ENCODE measurements at regions not wholly inside any gene's neighbourhood (a gene's known extent, or its start where the extent isn't known, plus 50 kb on each side); places are given as distances from the start of the nearest gene placed in this dataset.

DNA sequence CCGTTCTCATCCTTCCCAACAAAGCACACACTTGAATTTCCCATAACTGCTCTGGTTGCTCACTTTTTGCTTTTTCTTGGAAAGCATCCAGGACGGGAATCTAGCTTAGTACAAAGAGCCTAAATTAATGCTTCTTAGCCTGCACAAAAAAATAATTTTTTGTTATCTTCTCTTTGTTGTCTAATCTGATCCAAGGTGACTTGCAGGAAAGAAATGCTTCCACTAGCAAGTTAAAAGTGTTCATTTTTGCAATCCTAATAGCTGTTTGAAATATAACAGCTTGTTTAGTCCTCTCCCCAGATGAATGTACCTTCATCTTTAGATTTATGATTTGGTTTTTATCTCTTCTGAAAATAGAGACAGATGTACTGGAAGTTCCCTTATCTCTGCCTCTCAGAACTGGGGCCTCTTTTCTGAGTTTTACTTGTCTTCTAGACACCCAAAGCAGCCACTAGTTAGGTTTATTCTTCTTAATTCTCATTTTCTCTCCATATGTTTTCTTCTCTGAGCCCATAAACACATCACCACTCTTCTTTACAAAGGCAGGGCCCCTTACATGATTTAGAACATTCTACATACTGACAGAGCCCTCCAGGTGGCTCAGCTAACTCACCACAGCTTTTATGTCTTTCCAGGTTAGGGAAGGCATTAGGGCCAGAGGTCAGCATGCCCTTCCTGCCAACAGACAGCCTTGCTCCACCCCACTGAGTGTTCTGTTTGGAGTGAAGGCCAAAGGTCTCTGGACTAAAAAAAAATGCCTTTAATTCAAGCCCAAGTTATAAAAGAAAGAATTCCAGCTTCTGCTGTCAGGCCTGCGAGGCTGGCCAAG lies 74.7 kb upstream of the MAP4K3 start:
- Mint-ChIP-seq H3K36me3 (ENCODE audit: low read depth) (no peaks in the 10 kb centered on the region), H3K9me3 (no peaks in the 10 kb centered on the region), H3K27me3 (ENCODE audit: low read depth, poor library complexity) (no peaks in the 10 kb centered on the region), H3K27ac (peak overlapping the region; percentile 91), H3K4me3 (no peak overlapping the region), H3K4me1 (peaks cover 44% of the 10 kb centered on the region)
- TF ChIP-seq CTCF (IDR thresholded peaks at IDR 0.05) = no peak
- no peak for DNase-seq

- peak overlapping the region; percentile 25 for H3K27ac Mint-ChIP-seq
- no peak for TF ChIP-seq CTCF (IDR thresholded peaks at IDR 0.05)
- no peak for DNase-seq
- H3K4me3 Mint-ChIP-seq = no peak overlapping the region
- no peaks in the 10 kb centered on the region for H3K27me3 Mint-ChIP-seq (ENCODE audit: low read depth, poor library complexity)
- H3K9me3 Mint-ChIP-seq = no peaks in the 10 kb centered on the region
- peaks cover 50% of the 10 kb centered on the region for H3K4me1 Mint-ChIP-seq
- H3K36me3 Mint-ChIP-seq (ENCODE audit: low read depth) = no peaks in the 10 kb centered on the region
Observed at GRCh38 chr2:39512434-39512935, 75.4 kb upstream of the MAP4K3 start.

GRCh38 chr2:39512941-39513340 lies 75.9 kb upstream of the MAP4K3 start:
- H3K4me1 Mint-ChIP-seq = peaks cover 51% of the 10 kb centered on the region
- no peaks in the 10 kb centered on the region for H3K36me3 Mint-ChIP-seq (ENCODE audit: low read depth)
- H3K27me3 Mint-ChIP-seq (ENCODE audit: low read depth, poor library complexity) = no peaks in the 10 kb centered on the region
- no peaks in the 10 kb centered on the region for H3K9me3 Mint-ChIP-seq
- TF ChIP-seq CTCF (IDR thresholded peaks at IDR 0.05) = no peak
- no peak overlapping the region for H3K4me3 Mint-ChIP-seq
- no peak overlapping the region for H3K27ac Mint-ChIP-seq
- no peak for DNase-seq

GRCh38 chr2:39513641-39514094 lies 76.6 kb upstream of the MAP4K3 start:
- Mint-ChIP-seq H3K27ac (peak overlapping the region; percentile 2), H3K36me3 (ENCODE audit: low read depth) (no peaks in the 10 kb centered on the region), H3K9me3 (no peaks in the 10 kb centered on the region), H3K4me3 (no peak overlapping the region), H3K27me3 (ENCODE audit: low read depth, poor library complexity) (no peaks in the 10 kb centered on the region), H3K4me1 (peaks cover 51% of the 10 kb centered on the region)
- peak; percentile 45 for TF ChIP-seq CTCF (IDR thresholded peaks at IDR 0.05)
- DNase-seq = peak; percentile 16

- no peak for DNase-seq
- no peaks in the 10 kb centered on the region for H3K27me3 Mint-ChIP-seq (ENCODE audit: low read depth, poor library complexity)
- H3K4me3 Mint-ChIP-seq = no peak overlapping the region
- no peaks in the 10 kb centered on the region for H3K36me3 Mint-ChIP-seq (ENCODE audit: low read depth)
- peaks cover 51% of the 10 kb centered on the region for H3K4me1 Mint-ChIP-seq
- TF ChIP-seq CTCF (IDR thresholded peaks at IDR 0.05) = no peak
- H3K9me3 Mint-ChIP-seq = peaks cover 2% of the 10 kb centered on the region
- H3K27ac Mint-ChIP-seq = no peak overlapping the region
Observed at GRCh38 chr2:39514825-39515224, 77.7 kb upstream of the MAP4K3 start.

All from nephron progenitor cell (in vitro differentiated cells).